AG09309 (cell line): ENCODE measurements at regions not wholly inside any gene's neighbourhood (a gene's known extent, or its start where the extent isn't known, plus 50 kb on each side); places are given as distances from the start of the nearest gene placed in this dataset.

Experiments
- DNase-seq: peaks from one replicate; pipeline ENCODE4 v3.0.0-alpha.2; 2010; ENCODE audit warnings: low read depth
- H3K4me3 ChIP-seq: 2 replicates; pipeline ENCODE4 v1.5.1; 2011; ENCODE audit warnings: mild to moderate bottlenecking, low read depth, low read length, moderate library complexity; ENCODE audit not compliant: control insufficient read depth
- CTCF ChIP-seq: IDR thresholded peaks from 2 replicates; pipeline ENCODE4 v1.5.1; 2011; ENCODE audit warnings: mild to moderate bottlenecking, low read depth, low read length, inconsistent platforms; ENCODE audit not compliant: insufficient read depth, control insufficient read depth; ENCODE audit errors: missing control alignments

GRCh38 chr17:77512062-77512946 lies 371.5 kb downstream of the SEC14L1 start:
- DNase-seq, result no peak
- TF ChIP-seq CTCF, result no peak
- no peak overlapping the region for H3K4me3 ChIP-seq

GRCh38 chr17:77513045-77513444 lies 372.3 kb downstream of the SEC14L1 start:
- no peak for DNase-seq
- no peak for TF ChIP-seq CTCF
- no peak overlapping the region for H3K4me3 ChIP-seq

- no peak for TF ChIP-seq CTCF
- no peak overlapping the region for H3K4me3 ChIP-seq
- no peak for DNase-seq
These were observed 374.5 kb downstream of the SEC14L1 start for GRCh38 chr17:77515227-77515626.

GRCh38 chr17:77516902-77517301 lies 376.1 kb downstream of the SEC14L1 start:
- no peak overlapping the region for H3K4me3 ChIP-seq
- TF ChIP-seq CTCF, result no peak
- DNase-seq, result no peak

GRCh38 chr17:77521076-77521475 lies 380.3 kb downstream of the SEC14L1 start:
- TF ChIP-seq CTCF, result no peak

GRCh38 chr17:77523540-77523939 lies 382.8 kb downstream of the SEC14L1 start:
- H3K4me3 ChIP-seq, result no peak overlapping the region
- TF ChIP-seq CTCF, result no peak
- DNase-seq, result no peak

More at GRCh38 chr17:77521076-77521475, 380.3 kb downstream of the SEC14L1 start:
- H3K4me3 ChIP-seq, result no peak overlapping the region
- no peak for DNase-seq
